Astrocyte (in vitro differentiated cells and primary cell): ENCODE measurements at regions not wholly inside any gene's neighbourhood (a gene's known extent, or its start where the extent isn't known, plus 50 kb on each side); places are given as distances from the start of the nearest gene placed in this dataset.

Experiments used
- CTCF ChIP-seq: IDR thresholded peaks from 2 replicates; pipeline ENCODE4 v1.5.1; 2011; ENCODE audit warnings: low read depth, mild to moderate bottlenecking, inconsistent platforms, low read length, moderate library complexity; ENCODE audit not compliant: insufficient read depth
- EZH2 ChIP-seq: IDR thresholded peaks from 2 replicates; pipeline ENCODE4 v1.6.1; 2012; ENCODE audit warnings: mild to moderate bottlenecking, low read length, inconsistent platforms; ENCODE audit not compliant: insufficient read depth

DNA sequence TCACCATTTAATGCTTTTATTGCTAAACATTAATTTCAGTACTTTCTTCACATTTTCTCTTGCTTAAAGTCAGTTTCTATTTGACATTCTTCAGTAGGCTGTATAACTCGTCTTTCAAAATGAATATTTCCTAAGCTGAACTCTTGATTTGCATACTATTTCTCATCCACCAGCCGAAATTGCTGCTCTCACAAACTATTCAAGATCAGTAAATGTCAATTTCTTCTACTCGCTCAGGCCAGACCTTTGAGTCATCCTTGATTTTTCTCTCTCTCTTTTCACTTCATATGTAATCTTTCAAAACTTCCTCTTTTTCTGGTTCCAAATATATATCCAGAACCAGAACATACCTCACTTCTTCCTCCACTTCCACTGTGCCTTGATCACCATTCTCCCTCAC is 990.0 kb downstream of the KCNT2 start:
- TF ChIP-seq CTCF = no peak
- TF ChIP-seq EZH2 = no peak
